IMR-90 (cell line): ENCODE measurements at regions not wholly inside any gene's neighbourhood (a gene's known extent, or its start where the extent isn't known, plus 50 kb on each side); places are given as distances from the start of the nearest gene placed in this dataset.
A peak's percentile ranks its signal among the peaks of the same experiment; 100 is the strongest.

Experiments
- ATAC-seq: fragments of 200-7000 bp; cut with Tn5 transposase; 2 replicates; pipeline ENCODE4 v1.9.1; 2020; ENCODE audit warnings: low read depth, mild to moderate bottlenecking, moderate library complexity
- BruUV-seq: library from RNA; stranded (reverse); fragments of 400-500 nt; replicated peaks from 2 replicates; lab custom pipeline; 2021; lab: Mats Ljungman, UMichigan
- CTCF ChIA-PET: fragments of 300-600 bp; formaldehyde crosslinking; extraction: SDS; loops from one replicate; lab custom pipeline; 2021; ENCODE audit warnings: antibody characterized with exemption; lab: Yijun Ruan, JAX
- POLR2A ChIA-PET: fragments of 300-600 bp; sonication (Branson Sonifier 250); formaldehyde crosslinking; loops from one replicate; lab custom pipeline; 2022; ENCODE audit warnings: antibody characterized with exemption; ENCODE audit not compliant: unreplicated experiment; lab: Charles Lee
- DNase-seq: peaks from one replicate; pipeline ENCODE4 v3.0.0; 2013
- H2AFZ ChIP-seq: replicated peaks from 2 replicates; pipeline ENCODE3; 2013; ENCODE audit warnings: low read length, mild to moderate bottlenecking; ENCODE audit not compliant: poor library complexity
- H2AK5ac ChIP-seq: 2 replicates; pipeline ENCODE4 v1.6.1; 2013; ENCODE audit warnings: low read depth, low read length, inconsistent platforms
- H2AK9ac ChIP-seq: replicated peaks from 2 replicates; pipeline ENCODE3; 2013; ENCODE audit warnings: mild to moderate bottlenecking, low read depth, low read length, moderate library complexity; ENCODE audit not compliant: poor library complexity
- H2BK120ac ChIP-seq: 2 replicates; pipeline ENCODE4 v1.6.1; 2013; ENCODE audit warnings: low read depth, low read length, inconsistent platforms
- H2BK15ac ChIP-seq: 3 replicates; pipeline ENCODE4 v1.6.1; 2013; ENCODE audit warnings: low read depth, low read length, inconsistent platforms
- H2BK20ac ChIP-seq: 2 replicates; pipeline ENCODE4 v1.6.1; 2013; ENCODE audit warnings: low read depth, mild to moderate bottlenecking, inconsistent platforms, low read length, moderate library complexity
- H2BK5ac ChIP-seq: 2 replicates; pipeline ENCODE4 v1.6.1; 2013; ENCODE audit warnings: mild to moderate bottlenecking, low read depth, low read length, inconsistent platforms; ENCODE audit not compliant: poor library complexity, severe bottlenecking
- H3K14ac ChIP-seq: replicated peaks from 2 replicates; pipeline ENCODE4 v1.6.1; 2013; ENCODE audit warnings: low read depth, low read length, inconsistent platforms
- H3K18ac ChIP-seq: 2 replicates; pipeline ENCODE4 v1.6.1; 2013; ENCODE audit warnings: low read depth, low read length, control low read depth
- H3K23ac ChIP-seq: 2 replicates; pipeline ENCODE4 v1.6.1; 2013; ENCODE audit warnings: low read depth, low read length, inconsistent platforms
- H3K27ac ChIP-seq: 2 replicates; pipeline ENCODE4 v1.5.1; 2013; ENCODE audit warnings: mild to moderate bottlenecking, control low read depth, low read length; ENCODE audit not compliant: insufficient read depth
- H3K27me3 ChIP-seq: 2 replicates; pipeline ENCODE4 v1.6.1; 2013; ENCODE audit warnings: low read length; ENCODE audit not compliant: control insufficient read depth, insufficient read depth
- H3K36me3 ChIP-seq: 2 replicates; pipeline ENCODE4 v1.6.1; 2013; ENCODE audit warnings: low read length, mixed read lengths; ENCODE audit not compliant: control insufficient read depth, insufficient read depth
- H3K4ac ChIP-seq: 2 replicates; pipeline ENCODE4 v1.6.1; 2013; ENCODE audit warnings: low read depth, low read length, inconsistent platforms
- H3K4me1 ChIP-seq: 2 replicates; pipeline ENCODE4 v1.6.1; 2013; ENCODE audit warnings: low read length, mixed read lengths; ENCODE audit not compliant: control insufficient read depth, insufficient read depth
- H3K4me2 ChIP-seq: 2 replicates; pipeline ENCODE4 v1.6.1; 2013; ENCODE audit warnings: low read depth, mild to moderate bottlenecking, control low read depth, low read length, moderate library complexity
- H3K4me3 ChIP-seq: 2 replicates; pipeline ENCODE4 v1.5.1; 2013; ENCODE audit warnings: low read depth, mild to moderate bottlenecking, control low read depth, low read length, moderate library complexity; ENCODE audit not compliant: insufficient read depth
- H3K56ac ChIP-seq: 2 replicates; pipeline ENCODE4 v1.6.1; 2013; ENCODE audit warnings: low read length, inconsistent platforms; ENCODE audit not compliant: insufficient read depth; ENCODE audit errors: extremely low read depth
- H3K79me1 ChIP-seq, 2 experiments: 2 replicates each; pipeline ENCODE4 v1.6.1; 2013; ENCODE audit warnings: low read length in 2 of 2, inconsistent platforms in 1 of 2, low read depth in 1 of 2
- H3K9ac ChIP-seq: 2 replicates; pipeline ENCODE4 v1.6.1; 2013; ENCODE audit warnings: low read depth, low read length, control low read depth
- H3K9me1 ChIP-seq: 2 replicates; pipeline ENCODE4 v1.6.1; 2013; ENCODE audit warnings: low read length, inconsistent platforms; ENCODE audit not compliant: insufficient read depth
- H3K9me3 ChIP-seq: 2 replicates; pipeline ENCODE4 v1.6.1; 2013; ENCODE audit warnings: low read length; ENCODE audit not compliant: control insufficient read depth, insufficient read depth
- H4K20me1 ChIP-seq: 2 replicates; pipeline ENCODE4 v1.6.1; 2013; ENCODE audit warnings: low read length, inconsistent platforms; ENCODE audit not compliant: insufficient read depth
- H4K5ac ChIP-seq: 2 replicates; pipeline ENCODE4 v1.6.1; 2013; ENCODE audit warnings: mild to moderate bottlenecking, low read depth, low read length, control low read depth
- H4K8ac ChIP-seq, 2 experiments: 2 replicates each; pipeline ENCODE4 v1.6.1; 2013; ENCODE audit warnings: low read depth in 2 of 2, low read length in 2 of 2, control low read depth in 1 of 2, inconsistent platforms in 1 of 2
- H4K91ac ChIP-seq: 2 replicates; pipeline ENCODE4 v1.6.1; 2013; ENCODE audit warnings: low read depth, low read length, inconsistent platforms; ENCODE audit not compliant: insufficient read depth
- CHD1 ChIP-seq: IDR thresholded peaks from 2 replicates; pipeline ENCODE4 v1.6.1; 2012; ENCODE audit warnings: low read depth, low read length, improper control_type of control experiment
- FOS ChIP-seq: fragments of 150-350 bp; IDR thresholded peaks from 2 replicates; pipeline ENCODE4 v1.6.1; 2016; ENCODE audit warnings: low read depth, low read length
- WGBS, 2 experiments: methylation state at CpG; one replicate each; pipeline versions ENCODE4 v1.1.5 to v1.1.7; 2013; ENCODE audit warnings: missing lambda C conversion rate in 2 of 2; ENCODE audit not compliant: insufficient read length in 1 of 2; ENCODE audit errors: extremely low coverage in 2 of 2; 5-methylcytosine and 5-hydroxymethylcytosine counted together
- dilution Hi-C: fragments of 300-500 bp; cut with HindIII; formaldehyde crosslinking; loops from one replicate; pipeline ENCODE4 v1.14.3; 2018; ENCODE audit warnings: low sequenced_read_pairs; ENCODE audit not compliant: unreplicated experiment
- in situ Hi-C: fragments of 300-500 bp; cut with MboI; formaldehyde crosslinking; loops from 3 replicates; pipeline ENCODE4 v1.14.3; 2019; ENCODE audit warnings: low sequenced_read_pairs, inconsistent platforms, mixed read lengths
- intact Hi-C: fragments of 100-400 bp; cut with micrococcal nuclease; formaldehyde crosslinking; loops from 2 replicates; pipeline ENCODE4 v1.10.0; 2022

- Histone ChIP-seq H3K9ac (peak overlapping the region; percentile 76), H3K9me1 (peaks cover 12% of the 10 kb centered on the region), H2BK120ac (peak overlapping the region; percentile 96), H4K8ac (peak overlapping the region; percentile 96 to 97), H3K79me1 (peaks cover 0 to 21% of the 10 kb centered on the region in 2 experiments; a peak in 3 of 4 replicates), H3K4me1 (peaks cover 21% of the 10 kb centered on the region), H4K5ac (peak overlapping the region; percentile 95), H3K36me3 (no peaks in the 10 kb centered on the region), H3K9me3 (no peaks in the 10 kb centered on the region), H4K91ac (peak overlapping the region; percentile 99), H3K23ac (peak overlapping the region; percentile 87), H2AK9ac (peak overlapping the region; percentile 82), H2AFZ (peak overlapping the region; percentile 75), H3K56ac (peak overlapping the region; percentile 72), H2AK5ac (peak overlapping the region; percentile 94), H2BK5ac (peak overlapping the region; percentile 88), H3K27ac (peak overlapping the region; percentile 96), H2BK15ac (peak overlapping the region; percentile 93; the same call in 2 of the 3 replicates), H4K20me1 (no peaks in the 10 kb centered on the region), H3K4me2 (peak overlapping the region; percentile 54), H3K14ac (peak overlapping the region; percentile 91), H2BK20ac (peak overlapping the region; percentile 89), H3K4ac (peak overlapping the region; percentile 96), H3K27me3 (no peaks in the 10 kb centered on the region), H3K18ac (peak overlapping the region; percentile 95), H3K4me3 (no peak overlapping the region)
- in situ Hi-C loops, result no loop called here
- no CpG with 5 or more reads among the region's 10 CpGs for WGBS, 2 experiments
- dilution Hi-C loops, result no loop called here
- TF ChIP-seq CHD1, result no peak
- TF ChIP-seq FOS, result no peak
- ChIA-PET POLR2A (no interaction called here), CTCF (no interaction called here)
- DNase-seq, result peak; percentile 54
- BruUV-seq, result no TSS peak
- peak; percentile 19 for ATAC-seq
- intact Hi-C loops, result loop anchor here (1.0 to 2.0 kb wide), 4 partner anchors 53 to 161 kb away; no protein-coding TSS in a partner anchor
These were observed 166.3 kb upstream of the FOXF1 start for GRCh38 chr16:86343796-86344585.
